H1 (cell line): ENCODE measurements at regions not wholly inside any gene's neighbourhood (a gene's known extent, or its start where the extent isn't known, plus 50 kb on each side); places are given as distances from the start of the nearest gene placed in this dataset.

ENCODE experiments used
- ASH2L ChIP-seq: fragments of 200-600, 300-600 bp; sonication (generic); IDR thresholded peaks from one replicate; pipeline ENCODE4 v1.7.1; 2017; ENCODE audit warnings: low read length
- BACH1 ChIP-seq: IDR thresholded peaks from 2 replicates; pipeline ENCODE4 v1.6.1; 2012; ENCODE audit warnings: low read length, improper control_type of control experiment
- CBX5 ChIP-seq: fragments of 300-800, 300-1000 bp; sonication (generic); IDR thresholded peaks from 2 replicates; pipeline ENCODE4 v1.7.1; 2016; ENCODE audit warnings: antibody characterized with exemption, low read length, low read depth
- CREB1 ChIP-seq: IDR thresholded peaks from 2 replicates; pipeline ENCODE4 v1.6.1; 2012; ENCODE audit warnings: inconsistent platforms
- FOSL1 ChIP-seq: IDR thresholded peaks from 2 replicates; pipeline ENCODE4 v1.6.1; 2011; ENCODE audit warnings: mild to moderate bottlenecking, low read depth, low read length, moderate library complexity; ENCODE audit not compliant: insufficient read depth
- GABPA ChIP-seq: IDR thresholded peaks from 2 replicates; pipeline ENCODE4 v1.6.1; 2011; ENCODE audit warnings: mild to moderate bottlenecking, low read length, moderate library complexity, borderline replicate concordance; ENCODE audit not compliant: insufficient read depth
- YY1 ChIP-seq: IDR thresholded peaks from 2 replicates; pipeline ENCODE4 v1.6.1; 2011; ENCODE audit warnings: low read depth, mild to moderate bottlenecking, low read length

DNA sequence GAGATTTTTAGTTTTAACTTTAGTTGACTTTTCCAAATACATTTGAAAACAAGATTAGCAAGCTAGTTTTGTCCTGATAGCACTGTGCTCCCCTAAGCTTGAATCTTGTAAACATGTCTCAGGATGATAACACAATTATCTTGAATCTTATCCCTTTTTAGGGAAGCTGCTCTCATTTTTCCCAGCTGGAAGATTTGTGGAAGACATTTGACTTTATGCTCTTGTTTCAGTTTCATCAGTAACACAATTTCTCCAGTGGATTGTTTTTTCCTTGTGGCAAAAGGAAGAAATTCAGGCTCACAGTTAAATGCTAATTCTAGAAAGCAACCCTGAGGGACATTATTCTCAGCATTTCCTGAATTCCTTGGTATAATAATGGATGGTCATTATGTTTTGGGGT lies 88.8 kb downstream of the CDC7 start:
- TF ChIP-seq CREB1: no peak
- TF ChIP-seq BACH1: no peak
- TF ChIP-seq GABPA: no peak
- TF ChIP-seq CBX5: no peak
- TF ChIP-seq ASH2L: no peak
- no peak for TF ChIP-seq FOSL1
- no peak for TF ChIP-seq YY1
